ENCODE measurements at regions not wholly inside any gene's neighbourhood (a gene's known extent, or its start where the extent isn't known, plus 50 kb on each side); places are given as distances from the start of the nearest gene placed in this dataset.

DNA sequence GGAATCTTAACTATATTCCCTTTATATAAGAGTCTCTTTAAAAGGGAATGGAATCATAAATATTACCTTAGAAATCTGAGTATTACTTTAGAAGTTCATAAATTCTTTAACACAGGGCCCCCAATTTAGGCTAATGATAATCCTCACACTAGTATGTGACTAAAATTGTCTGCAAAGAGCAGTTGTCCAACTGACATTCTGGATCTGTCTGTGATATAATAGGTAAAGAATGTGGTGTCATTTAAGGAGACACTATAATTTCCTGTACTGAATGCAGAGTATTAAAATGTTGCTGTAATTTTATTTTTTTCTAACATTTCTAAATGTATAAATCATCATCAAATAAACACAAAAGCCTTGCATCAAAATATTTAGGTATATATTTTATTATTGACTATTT, 128.5 kb upstream of the DST start:
- TF ChIP-seq, protein P1, sequence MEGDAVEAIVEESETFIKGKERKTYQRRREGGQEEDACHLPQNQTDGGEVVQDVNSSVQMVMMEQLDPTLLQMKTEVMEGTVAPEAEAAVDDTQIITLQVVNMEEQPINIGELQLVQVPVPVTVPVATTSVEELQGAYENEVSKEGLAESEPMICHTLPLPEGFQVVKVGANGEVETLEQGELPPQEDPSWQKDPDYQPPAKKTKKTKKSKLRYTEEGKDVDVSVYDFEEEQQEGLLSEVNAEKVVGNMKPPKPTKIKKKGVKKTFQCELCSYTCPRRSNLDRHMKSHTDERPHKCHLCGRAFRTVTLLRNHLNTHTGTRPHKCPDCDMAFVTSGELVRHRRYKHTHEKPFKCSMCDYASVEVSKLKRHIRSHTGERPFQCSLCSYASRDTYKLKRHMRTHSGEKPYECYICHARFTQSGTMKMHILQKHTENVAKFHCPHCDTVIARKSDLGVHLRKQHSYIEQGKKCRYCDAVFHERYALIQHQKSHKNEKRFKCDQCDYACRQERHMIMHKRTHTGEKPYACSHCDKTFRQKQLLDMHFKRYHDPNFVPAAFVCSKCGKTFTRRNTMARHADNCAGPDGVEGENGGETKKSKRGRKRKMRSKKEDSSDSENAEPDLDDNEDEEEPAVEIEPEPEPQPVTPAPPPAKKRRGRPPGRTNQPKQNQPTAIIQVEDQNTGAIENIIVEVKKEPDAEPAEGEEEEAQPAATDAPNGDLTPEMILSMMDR (conservative IDR thresholded peaks at IDR 0.05 in 1 of 2, IDR thresholded peaks at IDR 0.05 in 1 of 2; ENCODE audit: extremely low read depth in 1 of 2, insufficient read depth in 1 of 2, low read depth in 1 of 2, low read length in 2 of 2): no peak
- no peak for TF ChIP-seq EZH2 (IDR thresholded peaks at IDR 0.05; ENCODE audit: borderline replicate concordance, low read length)
